Hippocampal formation (tissue), 2 donors: ENCODE measurements at regions not wholly inside any gene's neighbourhood (a gene's known extent, or its start where the extent isn't known, plus 50 kb on each side); places are given as distances from the start of the nearest gene placed in this dataset.
"Not testable (repeated sequence)": the region's sequence is repeated elsewhere in the genome, so short reads cannot be mapped to it uniquely, and the experiment has no call there.

Experiments
- DNase-seq, 2 donors: peaks; one replicate each; lab custom pipeline; 2025; lab: John Stamatoyannopoulos, UW

GRCh38 chr11:69205743-69206612, 50.2 kb downstream of the SMIM38 start:
- no peak for DNase-seq

GRCh38 chr11:69206613-69206965, 50.9 kb downstream of the SMIM38 start:
- DNase-seq: not testable (repeated sequence)

GRCh38 chr11:69207165-69207889, 51.6 kb downstream of the SMIM38 start:
- DNase-seq: no peak

GRCh38 chr11:69208190-69209037, 52.7 kb downstream of the SMIM38 start:
- no peak for DNase-seq

- no peak for DNase-seq
Observed at GRCh38 chr11:69209038-69209350, 53.3 kb downstream of the SMIM38 start.

GRCh38 chr11:69209421-69210309, 53.9 kb downstream of the SMIM38 start:
- DNase-seq: no peak

- DNase-seq: no peak
Observed at GRCh38 chr11:69210310-69211035, 54.7 kb downstream of the SMIM38 start.

GRCh38 chr11:69211540-69211919, 55.8 kb downstream of the SMIM38 start:
- no peak for DNase-seq

GRCh38 chr11:69211920-69212797, 56.4 kb downstream of the SMIM38 start:
- DNase-seq: no peak

- no peak for DNase-seq
Observed at GRCh38 chr11:69212798-69213110, 57.0 kb downstream of the SMIM38 start.

- DNase-seq: no peak
Observed at GRCh38 chr11:69213316-69213715, 57.6 kb downstream of the SMIM38 start.

GRCh38 chr11:69213964-69214363, 58.2 kb downstream of the SMIM38 start:
- no peak for DNase-seq

GRCh38 chr11:69215216-69215615, 59.5 kb downstream of the SMIM38 start:
- no peak for DNase-seq

- DNase-seq: no peak
Observed at GRCh38 chr11:69215784-69216415, 60.2 kb downstream of the SMIM38 start.

GRCh38 chr11:69216647-69217051, 60.9 kb downstream of the SMIM38 start:
- no peak for DNase-seq

- peak in 1 of 2 donors; percentile 22 for DNase-seq
Observed at GRCh38 chr11:69217276-69218105, 61.8 kb downstream of the SMIM38 start.

GRCh38 chr11:69218271-69218682, 62.5 kb downstream of the SMIM38 start:
- no peak for DNase-seq

- no peak for DNase-seq
Observed at GRCh38 chr11:69218946-69219720, 63.4 kb downstream of the SMIM38 start.
